NCI-H1417 treated with DMSO at 0.1 percent for 48 hours (cell line): ENCODE measurements at regions not wholly inside any gene's neighbourhood (a gene's known extent, or its start where the extent isn't known, plus 50 kb on each side); places are given as distances from the start of the nearest gene placed in this dataset.
"Not testable (repeated sequence)": the region's sequence is repeated elsewhere in the genome, so short reads cannot be mapped to it uniquely, and the experiment has no call there.

Experiments
- DNase-seq: peaks from one replicate; lab custom pipeline; 2025; lab: John Stamatoyannopoulos, UW

- DNase-seq = no peak
Measured at GRCh38 chr5:109575506-109575905, 114.2 kb upstream of the MAN2A1 start.

GRCh38 chr5:109574985-109575384 lies 114.7 kb upstream of the MAN2A1 start:
- no peak for DNase-seq

GRCh38 chr5:109573766-109574165 lies 116.0 kb upstream of the MAN2A1 start:
- DNase-seq = no peak

GRCh38 chr5:109573256-109573655 lies 116.5 kb upstream of the MAN2A1 start:
- DNase-seq = no peak

GRCh38 chr5:109571785-109572184 lies 117.9 kb upstream of the MAN2A1 start:
- DNase-seq = no peak

- no peak for DNase-seq
Measured at GRCh38 chr5:109570362-109570874, 119.3 kb upstream of the MAN2A1 start.

- no peak for DNase-seq
Measured at GRCh38 chr5:109567374-109568044, 122.2 kb upstream of the MAN2A1 start.

- no peak for DNase-seq
Measured at GRCh38 chr5:109566361-109566760, 123.4 kb upstream of the MAN2A1 start.

GRCh38 chr5:109563739-109564138 lies 126.0 kb upstream of the MAN2A1 start:
- DNase-seq = no peak

- no peak for DNase-seq
Measured at GRCh38 chr5:109563189-109563588, 126.5 kb upstream of the MAN2A1 start.

- DNase-seq = no peak
Measured at GRCh38 chr5:109562441-109562840, 127.3 kb upstream of the MAN2A1 start.

- no peak for DNase-seq
Measured at GRCh38 chr5:109561447-109561846, 128.3 kb upstream of the MAN2A1 start.

GRCh38 chr5:109560554-109560953 lies 129.2 kb upstream of the MAN2A1 start:
- DNase-seq = no peak

GRCh38 chr5:109558952-109559351 lies 130.8 kb upstream of the MAN2A1 start:
- DNase-seq = no peak

GRCh38 chr5:109558364-109558763 lies 131.4 kb upstream of the MAN2A1 start:
- no peak for DNase-seq

GRCh38 chr5:109553846-109554245 lies 135.9 kb upstream of the MAN2A1 start:
- DNase-seq = no peak

- not testable (repeated sequence) for DNase-seq
Measured at GRCh38 chr5:109551234-109551633, 138.5 kb upstream of the MAN2A1 start.

GRCh38 chr5:109550077-109550476 lies 139.7 kb upstream of the MAN2A1 start:
- DNase-seq = no peak

GRCh38 chr5:109546461-109546860 lies 136.7 kb upstream of the PJA2 start:
- DNase-seq = no peak

GRCh38 chr5:109544873-109545272 lies 135.1 kb upstream of the PJA2 start:
- DNase-seq = not testable (repeated sequence)

GRCh38 chr5:109538692-109539091 lies 128.9 kb upstream of the PJA2 start:
- DNase-seq = not testable (repeated sequence)

- not testable (repeated sequence) for DNase-seq
Measured at GRCh38 chr5:109535090-109535489, 125.3 kb upstream of the PJA2 start.

GRCh38 chr5:109533751-109534272 lies 124.0 kb upstream of the PJA2 start:
- DNase-seq = no peak
